ENCODE measurements at regions not wholly inside any gene's neighbourhood (a gene's known extent, or its start where the extent isn't known, plus 50 kb on each side); places are given as distances from the start of the nearest gene placed in this dataset.
"Not testable (repeated sequence)": the region's sequence is repeated elsewhere in the genome, so short reads cannot be mapped to it uniquely, and the experiment has no call there.

DNA sequence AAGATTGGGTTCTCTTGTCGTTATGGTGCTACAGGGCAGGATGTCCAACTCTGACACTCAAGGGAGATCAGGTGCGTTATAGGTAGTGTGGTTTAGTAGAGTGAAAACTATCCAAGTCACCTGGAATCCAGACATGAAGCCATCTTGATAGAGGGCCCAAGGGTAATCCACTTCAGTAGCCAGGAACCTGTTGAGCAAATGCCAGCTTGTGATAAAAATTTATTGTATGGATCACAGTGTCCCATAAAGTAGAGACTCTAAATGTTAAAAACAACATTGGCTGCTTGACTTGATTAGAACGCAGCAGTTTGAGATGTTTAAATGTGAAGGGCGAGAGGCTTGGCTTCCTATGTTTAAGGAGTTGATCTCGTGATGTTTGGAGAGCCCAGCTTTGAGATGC lies 105.7 kb upstream of the GMDS start:
- no peak overlapping the region for H3K4me3 ChIP-seq (ENCODE audit: low read depth, low read length)
- no peaks in the 10 kb centered on the region for H3K27me3 ChIP-seq (ENCODE audit: control insufficient read depth, insufficient read depth, low read length)
- TF ChIP-seq, protein P1, sequence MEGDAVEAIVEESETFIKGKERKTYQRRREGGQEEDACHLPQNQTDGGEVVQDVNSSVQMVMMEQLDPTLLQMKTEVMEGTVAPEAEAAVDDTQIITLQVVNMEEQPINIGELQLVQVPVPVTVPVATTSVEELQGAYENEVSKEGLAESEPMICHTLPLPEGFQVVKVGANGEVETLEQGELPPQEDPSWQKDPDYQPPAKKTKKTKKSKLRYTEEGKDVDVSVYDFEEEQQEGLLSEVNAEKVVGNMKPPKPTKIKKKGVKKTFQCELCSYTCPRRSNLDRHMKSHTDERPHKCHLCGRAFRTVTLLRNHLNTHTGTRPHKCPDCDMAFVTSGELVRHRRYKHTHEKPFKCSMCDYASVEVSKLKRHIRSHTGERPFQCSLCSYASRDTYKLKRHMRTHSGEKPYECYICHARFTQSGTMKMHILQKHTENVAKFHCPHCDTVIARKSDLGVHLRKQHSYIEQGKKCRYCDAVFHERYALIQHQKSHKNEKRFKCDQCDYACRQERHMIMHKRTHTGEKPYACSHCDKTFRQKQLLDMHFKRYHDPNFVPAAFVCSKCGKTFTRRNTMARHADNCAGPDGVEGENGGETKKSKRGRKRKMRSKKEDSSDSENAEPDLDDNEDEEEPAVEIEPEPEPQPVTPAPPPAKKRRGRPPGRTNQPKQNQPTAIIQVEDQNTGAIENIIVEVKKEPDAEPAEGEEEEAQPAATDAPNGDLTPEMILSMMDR (IDR thresholded peaks at IDR 0.05; ENCODE audit: insufficient read depth, low read length, severe bottlenecking) = no peak
- no peak for DNase-seq (ENCODE audit: low read depth)
- H3K36me3 ChIP-seq (ENCODE audit: control insufficient read depth, insufficient read depth, low read length) = no peaks in the 10 kb centered on the region
- no peak for FAIRE-seq

DNA sequence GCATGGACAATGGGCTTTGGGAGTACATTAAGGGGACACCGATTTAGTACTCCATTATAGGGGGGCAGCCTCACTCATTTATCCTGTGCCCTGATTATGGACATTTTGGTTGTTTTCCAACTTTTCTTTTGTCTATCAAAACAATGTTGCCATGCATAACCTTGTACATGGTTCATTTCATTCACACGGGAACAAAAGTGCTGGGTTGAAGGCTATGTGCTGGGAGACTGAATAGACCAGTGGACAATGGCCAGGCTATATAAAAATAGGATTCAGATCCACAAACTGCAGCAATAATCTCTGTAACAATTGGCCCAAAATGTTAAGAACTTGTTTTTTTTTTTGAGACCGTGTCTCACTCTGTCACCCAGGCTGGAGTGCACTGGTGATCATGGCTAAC lies 100.7 kb upstream of the GMDS start:
- H3K36me3 ChIP-seq (ENCODE audit: control insufficient read depth, insufficient read depth, low read length) = no peaks in the 10 kb centered on the region
- TF ChIP-seq, protein P1 (IDR thresholded peaks at IDR 0.05; ENCODE audit: insufficient read depth, low read length, severe bottlenecking) = no peak
- H3K27me3 ChIP-seq (ENCODE audit: control insufficient read depth, insufficient read depth, low read length) = no peaks in the 10 kb centered on the region
- no peak for FAIRE-seq
- H3K4me3 ChIP-seq (ENCODE audit: low read depth, low read length) = no peak overlapping the region
- no peak for DNase-seq (ENCODE audit: low read depth)

DNA sequence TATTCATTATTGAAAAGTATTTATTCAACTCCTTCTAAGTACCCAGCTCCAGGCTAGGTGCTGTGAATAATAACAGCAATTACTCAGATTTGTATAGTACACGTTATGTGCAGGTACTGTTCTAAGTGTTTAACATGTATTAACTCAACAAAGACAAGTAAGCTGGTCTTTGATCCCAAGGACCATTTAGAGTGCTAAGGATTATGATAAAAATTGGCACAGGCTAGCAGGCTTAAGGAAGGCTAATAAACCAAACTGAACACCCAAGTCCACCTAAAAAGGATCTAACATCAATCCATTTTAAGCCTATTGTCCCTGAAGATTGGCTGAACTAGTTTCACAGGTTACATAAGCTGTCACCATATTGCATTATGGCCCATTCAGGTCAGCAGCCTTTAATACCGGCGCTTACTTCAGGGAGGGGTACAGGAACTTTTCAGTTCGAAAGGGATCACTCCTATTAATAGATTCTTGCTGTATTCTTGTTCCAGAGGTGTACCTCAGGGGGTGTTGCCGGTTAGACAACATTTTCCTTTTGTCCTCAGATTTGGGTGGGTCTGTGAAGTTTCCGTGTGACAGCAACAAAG lies 99.0 kb upstream of the GMDS start:
- H3K27me3 ChIP-seq (ENCODE audit: control insufficient read depth, insufficient read depth, low read length) = no peaks in the 10 kb centered on the region
- H3K36me3 ChIP-seq (ENCODE audit: control insufficient read depth, insufficient read depth, low read length) = no peaks in the 10 kb centered on the region
- H3K4me3 ChIP-seq (ENCODE audit: low read depth, low read length) = no peak overlapping the region
- TF ChIP-seq, protein P1 (IDR thresholded peaks at IDR 0.05; ENCODE audit: insufficient read depth, low read length, severe bottlenecking) = no peak
- FAIRE-seq (no peak), DNase-seq (ENCODE audit: low read depth) (no peak)

DNA sequence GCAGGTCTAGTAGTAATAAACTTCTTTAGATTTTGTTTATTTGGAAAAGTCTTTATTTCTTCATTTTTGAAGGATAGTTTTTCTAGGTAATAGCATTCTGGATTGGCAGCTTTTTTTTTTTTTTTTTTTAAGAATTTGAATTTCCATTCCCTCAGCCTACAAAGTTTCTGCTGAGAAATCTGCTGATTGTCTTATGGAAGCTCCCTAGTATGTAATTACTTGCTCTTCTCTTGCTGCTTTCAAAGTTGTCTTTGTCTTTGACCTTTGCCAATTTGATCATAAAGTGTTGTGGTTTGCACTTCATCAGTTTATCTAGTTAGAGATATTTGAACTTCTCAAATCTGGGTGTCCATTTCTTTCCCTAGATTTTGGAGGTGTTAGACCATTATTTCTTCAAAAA lies 82.2 kb upstream of the GMDS start:
- Histone ChIP-seq H3K36me3 (ENCODE audit: control insufficient read depth, insufficient read depth, low read length) (no peaks in the 10 kb centered on the region), H3K27me3 (ENCODE audit: control insufficient read depth, insufficient read depth, low read length) (no peaks in the 10 kb centered on the region), H3K4me3 (ENCODE audit: low read depth, low read length) (no peak overlapping the region)
- DNase-seq (ENCODE audit: low read depth) (no peak), FAIRE-seq (no peak)
- TF ChIP-seq, protein P1 (IDR thresholded peaks at IDR 0.05; ENCODE audit: insufficient read depth, low read length, severe bottlenecking) = no peak

DNA sequence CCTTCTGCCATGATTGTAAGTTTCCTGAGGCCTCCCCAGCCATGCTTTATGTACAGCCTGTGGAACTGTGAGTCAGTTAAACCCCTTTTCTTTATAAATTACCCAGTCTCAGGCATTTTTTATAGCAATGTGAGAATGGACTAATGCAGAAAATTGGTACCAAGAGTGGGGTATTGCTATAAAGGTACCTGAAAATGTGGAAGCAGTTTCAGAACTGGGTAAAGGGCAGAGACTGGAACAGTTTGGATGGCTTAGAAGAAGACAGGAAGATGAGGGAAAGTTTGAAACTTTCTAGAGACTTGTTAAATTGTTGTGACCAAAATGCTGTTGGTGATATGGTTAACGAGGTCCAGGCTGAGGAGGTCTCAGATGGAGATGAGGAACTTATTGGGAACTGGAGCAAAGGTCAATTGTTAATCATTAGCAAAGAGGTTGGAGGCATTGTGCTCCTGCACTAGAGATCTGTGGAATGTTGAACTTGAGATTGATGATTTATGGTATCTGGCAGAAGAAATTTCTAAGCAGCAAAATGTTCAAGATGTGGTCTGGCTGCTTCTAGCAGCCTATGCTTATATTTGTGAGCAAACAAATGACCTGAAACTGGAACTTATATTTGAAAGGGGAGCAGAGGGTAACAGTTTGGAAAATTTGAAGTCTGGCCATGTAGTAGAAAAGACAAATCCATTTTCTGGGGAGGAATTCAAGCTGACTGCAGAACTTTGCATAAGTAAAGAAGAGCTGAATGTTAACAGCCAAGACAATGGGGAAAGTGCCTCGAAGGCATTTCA lies 79.0 kb upstream of the GMDS start:
- Histone ChIP-seq H3K36me3 (ENCODE audit: control insufficient read depth, insufficient read depth, low read length) (no peaks in the 10 kb centered on the region), H3K4me3 (ENCODE audit: low read depth, low read length) (no peak overlapping the region), H3K27me3 (ENCODE audit: control insufficient read depth, insufficient read depth, low read length) (no peaks in the 10 kb centered on the region)
- TF ChIP-seq, protein P1 (IDR thresholded peaks at IDR 0.05; ENCODE audit: insufficient read depth, low read length, severe bottlenecking) = no peak
- DNase-seq (ENCODE audit: low read depth) = no peak
- no peak for FAIRE-seq

DNA sequence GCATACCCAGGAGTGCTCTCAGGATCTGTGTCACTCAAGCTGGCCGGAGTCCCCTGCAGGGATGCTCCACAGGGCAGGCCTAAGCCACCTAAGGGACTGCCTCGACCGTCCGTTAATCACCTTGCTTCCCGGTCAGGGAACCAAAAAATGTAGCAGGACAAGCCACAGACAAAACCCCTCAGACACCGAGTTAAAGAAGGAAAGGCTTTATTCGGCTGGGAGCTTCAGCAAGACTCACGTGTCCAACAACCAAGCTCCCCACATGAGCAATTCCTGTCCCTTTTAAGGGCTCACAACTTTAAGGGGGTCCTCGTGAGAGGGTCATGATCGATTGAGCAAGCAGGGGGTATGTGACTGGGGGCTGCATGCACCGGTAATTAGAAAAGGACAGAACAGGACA lies 72.1 kb upstream of the GMDS start:
- not testable (repeated sequence) for DNase-seq (ENCODE audit: low read depth); H3K36me3 ChIP-seq (ENCODE audit: control insufficient read depth, insufficient read depth, low read length); H3K27me3 ChIP-seq (ENCODE audit: control insufficient read depth, insufficient read depth, low read length); FAIRE-seq; H3K4me3 ChIP-seq (ENCODE audit: low read depth, low read length)
